IPS-18a (cell line): ENCODE measurements at regions not wholly inside any gene's neighbourhood (a gene's known extent, or its start where the extent isn't known, plus 50 kb on each side); places are given as distances from the start of the nearest gene placed in this dataset.
"Not testable (repeated sequence)": the region's sequence is repeated elsewhere in the genome, so short reads cannot be mapped to it uniquely, and the experiment has no call there.

Source experiments
- H3K27ac ChIP-seq: one replicate; pipeline ENCODE4 v1.5.1; 2013; ENCODE audit warnings: low read length
- H3K27me3 ChIP-seq: one replicate; pipeline ENCODE4 v1.6.1; 2013; ENCODE audit warnings: mild to moderate bottlenecking, low read length; ENCODE audit not compliant: control insufficient read depth, insufficient read depth
- H3K36me3 ChIP-seq: one replicate; pipeline ENCODE4 v1.6.1; 2013; ENCODE audit warnings: low read depth, low read length; ENCODE audit not compliant: control insufficient read depth
- H3K4me1 ChIP-seq: one replicate; pipeline ENCODE4 v1.6.1; 2013; ENCODE audit warnings: low read depth, low read length; ENCODE audit not compliant: control insufficient read depth
- H3K4me3 ChIP-seq: one replicate; pipeline ENCODE4 v1.5.1; 2013; ENCODE audit warnings: low read length
- H3K9ac ChIP-seq: one replicate; pipeline ENCODE4 v1.6.1; 2013; ENCODE audit warnings: mild to moderate bottlenecking, low read length, moderate library complexity
- H3K9me3 ChIP-seq: one replicate; pipeline ENCODE4 v1.6.1; 2013; ENCODE audit warnings: low read depth, low read length; ENCODE audit not compliant: control insufficient read depth

GRCh38 chr10:9944690-9945089, 1073.0 kb upstream of the CELF2 start:
- Histone ChIP-seq H3K9me3 (no peaks in the 10 kb centered on the region), H3K27ac (no peak overlapping the region), H3K27me3 (no peaks in the 10 kb centered on the region), H3K36me3 (no peaks in the 10 kb centered on the region), H3K4me1 (no peaks in the 10 kb centered on the region), H3K4me3 (no peak overlapping the region), H3K9ac (no peak overlapping the region)

GRCh38 chr10:9950070-9950469, 1067.6 kb upstream of the CELF2 start:
- Histone ChIP-seq H3K9ac (no peak overlapping the region), H3K4me3 (no peak overlapping the region), H3K4me1 (no peaks in the 10 kb centered on the region), H3K27ac (no peak overlapping the region), H3K36me3 (no peaks in the 10 kb centered on the region), H3K27me3 (no peaks in the 10 kb centered on the region), H3K9me3 (no peaks in the 10 kb centered on the region)

GRCh38 chr10:9951481-9952257, 1066.0 kb upstream of the CELF2 start:
- Histone ChIP-seq H3K9ac (no peak overlapping the region), H3K36me3 (no peaks in the 10 kb centered on the region), H3K9me3 (no peaks in the 10 kb centered on the region), H3K27ac (no peak overlapping the region), H3K27me3 (no peaks in the 10 kb centered on the region), H3K4me3 (no peak overlapping the region), H3K4me1 (no peaks in the 10 kb centered on the region)

GRCh38 chr10:9957351-9957750, 1060.3 kb upstream of the CELF2 start:
- Histone ChIP-seq H3K9ac (no peak overlapping the region), H3K36me3 (no peaks in the 10 kb centered on the region), H3K27ac (no peak overlapping the region), H3K9me3 (no peaks in the 10 kb centered on the region), H3K27me3 (no peaks in the 10 kb centered on the region), H3K4me3 (no peak overlapping the region), H3K4me1 (no peaks in the 10 kb centered on the region)

GRCh38 chr10:9957876-9958275, 1059.8 kb upstream of the CELF2 start:
- H3K36me3 ChIP-seq, H3K9me3 ChIP-seq, H3K27ac ChIP-seq, H3K4me3 ChIP-seq, H3K27me3 ChIP-seq, H3K4me1 ChIP-seq, H3K9ac ChIP-seq: not testable (repeated sequence)

- Histone ChIP-seq H3K4me1 (no peaks in the 10 kb centered on the region), H3K36me3 (no peaks in the 10 kb centered on the region), H3K27ac (no peak overlapping the region), H3K9me3 (no peaks in the 10 kb centered on the region), H3K27me3 (no peaks in the 10 kb centered on the region), H3K4me3 (no peak overlapping the region), H3K9ac (no peak overlapping the region)
Measured at GRCh38 chr10:9965341-9965740, 1052.3 kb upstream of the CELF2 start.

- Histone ChIP-seq H3K9me3 (no peaks in the 10 kb centered on the region), H3K27me3 (no peaks in the 10 kb centered on the region), H3K9ac (no peak overlapping the region), H3K4me1 (no peaks in the 10 kb centered on the region), H3K36me3 (no peaks in the 10 kb centered on the region), H3K4me3 (no peak overlapping the region), H3K27ac (no peak overlapping the region)
Measured at GRCh38 chr10:9986786-9987185, 1030.9 kb upstream of the CELF2 start.

GRCh38 chr10:9987197-9987596, 1030.5 kb upstream of the CELF2 start:
- Histone ChIP-seq H3K4me3 (no peak overlapping the region), H3K9ac (no peak overlapping the region)

GRCh38 chr10:9992661-9993060, 1025.0 kb upstream of the CELF2 start:
- Histone ChIP-seq H3K4me3 (no peak overlapping the region), H3K27me3 (no peaks in the 10 kb centered on the region), H3K9me3 (no peaks in the 10 kb centered on the region), H3K36me3 (no peaks in the 10 kb centered on the region), H3K9ac (no peak overlapping the region), H3K27ac (no peak overlapping the region), H3K4me1 (no peaks in the 10 kb centered on the region)

More at GRCh38 chr10:9987197-9987596, 1030.5 kb upstream of the CELF2 start:
- H3K36me3 ChIP-seq = no peaks in the 10 kb centered on the region
- no peaks in the 10 kb centered on the region for H3K9me3 ChIP-seq
- no peaks in the 10 kb centered on the region for H3K27me3 ChIP-seq
- H3K4me1 ChIP-seq = no peaks in the 10 kb centered on the region
- H3K27ac ChIP-seq = no peak overlapping the region

- Histone ChIP-seq H3K36me3 (no peaks in the 10 kb centered on the region), H3K9ac (no peak overlapping the region), H3K9me3 (no peaks in the 10 kb centered on the region), H3K27ac (no peak overlapping the region), H3K27me3 (no peaks in the 10 kb centered on the region), H3K4me1 (no peaks in the 10 kb centered on the region), H3K4me3 (no peak overlapping the region)
Measured at GRCh38 chr10:9994131-9994530, 1023.5 kb upstream of the CELF2 start.

GRCh38 chr10:9999627-10000026, 1018.0 kb upstream of the CELF2 start:
- H3K27ac ChIP-seq = no peak overlapping the region
- H3K36me3 ChIP-seq = no peaks in the 10 kb centered on the region
- H3K9ac ChIP-seq = no peak overlapping the region
- no peak overlapping the region for H3K4me3 ChIP-seq
- H3K4me1 ChIP-seq = no peaks in the 10 kb centered on the region
- no peaks in the 10 kb centered on the region for H3K9me3 ChIP-seq
- H3K27me3 ChIP-seq = no peaks in the 10 kb centered on the region

- H3K4me1 ChIP-seq = peaks cover 5% of the 10 kb centered on the region
- H3K36me3 ChIP-seq = no peaks in the 10 kb centered on the region
- no peak overlapping the region for H3K9ac ChIP-seq
- no peak overlapping the region for H3K4me3 ChIP-seq
- H3K27ac ChIP-seq = no peak overlapping the region
- H3K27me3 ChIP-seq = no peaks in the 10 kb centered on the region
- no peaks in the 10 kb centered on the region for H3K9me3 ChIP-seq
Measured at GRCh38 chr10:10007957-10008356, 1009.7 kb upstream of the CELF2 start.
